CD14-positive monocyte (primary cell): ENCODE measurements at regions not wholly inside any gene's neighbourhood (a gene's known extent, or its start where the extent isn't known, plus 50 kb on each side); places are given as distances from the start of the nearest gene placed in this dataset.

ENCODE experiments used
- DNase-seq, 3 donors: peaks; one replicate each; pipeline ENCODE4 v3.0.0-alpha.2; 2011 to 2022
- H2AFZ ChIP-seq: 2 replicates; pipeline ENCODE4 v1.6.0; 2012; ENCODE audit warnings: mild to moderate bottlenecking, low read depth, low read length, inconsistent platforms; ENCODE audit not compliant: insufficient read depth, poor library complexity, severe bottlenecking
- H3K27ac ChIP-seq, 2 donors: 1 replicate in 1 of 2; 2 replicates in 1 of 2; pipeline ENCODE4 v1.5.1; 2012 to 2013; ENCODE audit warnings: low read length in 2 of 2, control low read depth in 1 of 2, inconsistent platforms in 1 of 2, low read depth in 1 of 2, mild to moderate bottlenecking in 1 of 2
- H3K27me3 ChIP-seq, 2 donors: one replicate each; pipeline versions ENCODE4 v1.6.0 to v1.6.1; 2011 to 2013; ENCODE audit warnings: low read length in 2 of 2; ENCODE audit not compliant: control insufficient read depth in 2 of 2, insufficient read depth in 2 of 2
- H3K36me3 ChIP-seq, 2 donors: replicated peaks in 1 of 2; 1 replicate in 1 of 2; 2 replicates in 1 of 2; pipeline versions ENCODE4 v1.5.1 to v1.6.1; 2012 to 2013; ENCODE audit warnings: low read length in 2 of 2, control low read depth in 1 of 2, inconsistent platforms in 1 of 2, mild to moderate bottlenecking in 1 of 2; ENCODE audit not compliant: insufficient read depth in 2 of 2, control insufficient read depth in 1 of 2
- H3K4me1 ChIP-seq, 2 donors: 1 replicate in 1 of 2; 2 replicates in 1 of 2; pipeline versions ENCODE4 v1.5.1 to v1.6.1; 2012 to 2013; ENCODE audit warnings: low read length in 2 of 2, control low read depth in 1 of 2, inconsistent platforms in 1 of 2, mild to moderate bottlenecking in 1 of 2, moderate library complexity in 1 of 2; ENCODE audit not compliant: insufficient read depth in 2 of 2, control insufficient read depth in 1 of 2
- H3K4me2 ChIP-seq: replicated peaks from 2 replicates; pipeline ENCODE3; 2012; ENCODE audit warnings: low read length, moderate library complexity, mild to moderate bottlenecking; ENCODE audit not compliant: poor library complexity, severe bottlenecking; ENCODE audit errors: extremely low read depth
- H3K4me3 ChIP-seq, 3 experiments: fragments of 200-600 bp in 1 of 3; sonication (generic) in 1 of 3; replicated peaks in 1 of 3; 1 replicate in 2 of 3; 2 replicates in 1 of 3; pipeline ENCODE4 v1.5.1; 2011 to 2013; ENCODE audit warnings: low read length in 3 of 3, mild to moderate bottlenecking in 3 of 3, control low read depth in 2 of 3, low read depth in 2 of 3, inconsistent platforms in 1 of 3, moderate library complexity in 1 of 3
- H3K79me2 ChIP-seq: 2 replicates; pipeline ENCODE4 v1.6.0; 2012; ENCODE audit warnings: mild to moderate bottlenecking, control low read depth, inconsistent platforms, low read length, moderate library complexity; ENCODE audit not compliant: insufficient read depth
- H3K9ac ChIP-seq: 2 replicates; pipeline ENCODE4 v1.6.0; 2017; ENCODE audit warnings: low read length, mild to moderate bottlenecking; ENCODE audit not compliant: insufficient read depth, poor library complexity, severe bottlenecking
- H3K9me3 ChIP-seq, 2 donors: replicated peaks in 1 of 2; 1 replicate in 1 of 2; 2 replicates in 1 of 2; pipeline versions ENCODE4 v1.5.1 to v1.6.1; 2012 to 2013; ENCODE audit warnings: low read length in 2 of 2, control low read depth in 1 of 2; ENCODE audit not compliant: control insufficient read depth in 1 of 2, insufficient read depth in 1 of 2
- H4K20me1 ChIP-seq: 2 replicates; pipeline ENCODE4 v1.6.0; 2012; ENCODE audit warnings: mild to moderate bottlenecking, low read length, control low read depth, moderate library complexity; ENCODE audit not compliant: insufficient read depth
- H3K27ac Mint-ChIP-seq, 7 donors: one replicate each; pipeline ENCODE4 v1.8.0; 2020; ENCODE audit warnings: mild to moderate bottlenecking in 7 of 7, mixed read lengths in 7 of 7, moderate library complexity in 6 of 7, inconsistent platforms in 2 of 7
- H3K27me3 Mint-ChIP-seq, 3 donors: one replicate each; pipeline ENCODE4 v1.8.0; 2021 to 2022; ENCODE audit warnings: low read depth in 3 of 3, mild to moderate bottlenecking in 3 of 3, mixed read lengths in 3 of 3, moderate library complexity in 3 of 3, inconsistent platforms in 1 of 3
- H3K36me3 Mint-ChIP-seq, 2 donors: one replicate each; pipeline ENCODE4 v1.8.0; 2020; ENCODE audit warnings: mixed read lengths in 2 of 2, inconsistent platforms in 1 of 2, mild to moderate bottlenecking in 1 of 2
- H3K4me1 Mint-ChIP-seq: one replicate; pipeline ENCODE4 v1.8.0; 2020; ENCODE audit warnings: mild to moderate bottlenecking, mixed read lengths
- H3K4me3 Mint-ChIP-seq, 2 donors: one replicate each; pipeline ENCODE4 v1.8.0; 2020; ENCODE audit warnings: mild to moderate bottlenecking in 2 of 2, mixed read lengths in 2 of 2, moderate library complexity in 1 of 2
- H3K9me3 Mint-ChIP-seq, 7 donors: one replicate each; pipeline ENCODE4 v1.8.0; 2020 to 2022; ENCODE audit warnings: mixed read lengths in 7 of 7, mild to moderate bottlenecking in 6 of 7, moderate library complexity in 6 of 7, inconsistent platforms in 2 of 7
- CTCF ChIP-seq: fragments of 200-600 bp; IDR thresholded peaks from one replicate; pipeline ENCODE4 v1.8.0; 2022; ENCODE audit warnings: antibody characterized with exemption, mild to moderate bottlenecking
- WGBS: methylation state at CpG from one replicate; pipeline ENCODE4 v1.1.5; 2013; ENCODE audit warnings: missing lambda C conversion rate; ENCODE audit not compliant: insufficient coverage; 5-methylcytosine and 5-hydroxymethylcytosine counted together
- intact Hi-C, 2 donors: fragments of 100-400 bp; cut with micrococcal nuclease; formaldehyde crosslinking; loops; one replicate each; pipeline versions ENCODE4 v1.15.0 to v1.15.1; 2023

GRCh38 chr4:3630598-3631543 lies 98.6 kb upstream of the LRPAP1 start:
- H3K4me1 ChIP-seq, result no peaks in the 10 kb centered on the region
- H3K9me3 ChIP-seq, result no peaks in the 10 kb centered on the region
- no peaks in the 10 kb centered on the region for H4K20me1 ChIP-seq
- WGBS, result 48% methylated on average over 12 of the region's 28 CpGs
- H3K4me3 ChIP-seq, result no peak overlapping the region
- peaks cover 0 to 8% (median 1%) of the 10 kb centered on the region in 3 donors for H3K27me3 Mint-ChIP-seq
- intact Hi-C loops, result no loop called here
- no peak overlapping the region for H3K4me3 Mint-ChIP-seq
- no peak overlapping the region for H3K27ac ChIP-seq
- no peak overlapping the region for H2AFZ ChIP-seq
- no peak overlapping the region for H3K4me2 ChIP-seq
- H3K4me1 Mint-ChIP-seq, result no peaks in the 10 kb centered on the region
- DNase-seq, result no peak
- no peaks in the 10 kb centered on the region for H3K36me3 Mint-ChIP-seq
- H3K79me2 ChIP-seq, result no peaks in the 10 kb centered on the region
- H3K27me3 ChIP-seq, result no peaks in the 10 kb centered on the region
- no peak overlapping the region for H3K27ac Mint-ChIP-seq
- no peaks in the 10 kb centered on the region for H3K36me3 ChIP-seq
- H3K9ac ChIP-seq, result no peak overlapping the region
- peaks cover 0 to 13% (median 7%) of the 10 kb centered on the region in 7 donors for H3K9me3 Mint-ChIP-seq
- TF ChIP-seq CTCF, result no peak

- Histone ChIP-seq H3K9me3 (no peaks in the 10 kb centered on the region), H3K36me3 (no peaks in the 10 kb centered on the region), H3K27me3 (no peaks in the 10 kb centered on the region), H3K9ac (no peak overlapping the region), H3K4me3 (no peak overlapping the region), H2AFZ (no peak overlapping the region), H3K27ac (no peak overlapping the region), H3K79me2 (no peaks in the 10 kb centered on the region), H3K4me2 (no peak overlapping the region), H3K4me1 (no peaks in the 10 kb centered on the region), H4K20me1 (no peaks in the 10 kb centered on the region)
- Mint-ChIP-seq H3K4me1 (no peaks in the 10 kb centered on the region), H3K27ac (no peak overlapping the region), H3K27me3 (peaks cover 3 to 11% (median 4%) of the 10 kb centered on the region in 3 donors), H3K4me3 (peak overlapping the region in 1 of 2 donors; percentile 35), H3K36me3 (no peaks in the 10 kb centered on the region), H3K9me3 (peaks cover 0 to 13% (median 7%) of the 10 kb centered on the region in 7 donors)
- intact Hi-C loops, result no loop called here
- no peak for TF ChIP-seq CTCF
- DNase-seq, result no peak
- WGBS, result 84% methylated on average over 11 of the region's 11 CpGs
These were observed 97.9 kb upstream of the LRPAP1 start for GRCh38 chr4:3630136-3630597.
